GM12873 (cell line): ENCODE measurements at regions not wholly inside any gene's neighbourhood (a gene's known extent, or its start where the extent isn't known, plus 50 kb on each side); places are given as distances from the start of the nearest gene placed in this dataset.

ENCODE experiments used
- CTCF ChIP-seq: IDR thresholded peaks from 2 replicates; pipeline ENCODE4 v1.5.1; 2012; ENCODE audit warnings: low read depth, mild to moderate bottlenecking, moderate library complexity, low read length, control low read depth; ENCODE audit not compliant: insufficient read depth; ENCODE audit errors: missing control alignments

- TF ChIP-seq CTCF = no peak
These were observed 93.4 kb upstream of the FN1 start for GRCh38 chr2:215529271-215529670.

- no peak for TF ChIP-seq CTCF
These were observed 92.7 kb upstream of the FN1 start for GRCh38 chr2:215528555-215528954.

GRCh38 chr2:215527736-215528135 is 91.9 kb upstream of the FN1 start:
- no peak for TF ChIP-seq CTCF

GRCh38 chr2:215526341-215526740 is 90.5 kb upstream of the FN1 start:
- TF ChIP-seq CTCF = no peak

- TF ChIP-seq CTCF = no peak
These were observed 86.4 kb upstream of the FN1 start for GRCh38 chr2:215522237-215522636.

- TF ChIP-seq CTCF = no peak
These were observed 85.2 kb upstream of the FN1 start for GRCh38 chr2:215521031-215521430.

GRCh38 chr2:215517391-215517790 is 81.5 kb upstream of the FN1 start:
- TF ChIP-seq CTCF = no peak
